ENCODE measurements at regions not wholly inside any gene's neighbourhood (a gene's known extent, or its start where the extent isn't known, plus 50 kb on each side); places are given as distances from the start of the nearest gene placed in this dataset.
"Not testable (repeated sequence)": the region's sequence is repeated elsewhere in the genome, so short reads cannot be mapped to it uniquely, and the experiment has no call there.

- no peak for DNase-seq
These were observed 147.6 kb upstream of the NR2F2 start for GRCh38 chr15:96182736-96183513.

- DNase-seq, result no peak
These were observed 147.0 kb upstream of the NR2F2 start for GRCh38 chr15:96183514-96183850.

- DNase-seq, result no peak
These were observed 146.6 kb upstream of the NR2F2 start for GRCh38 chr15:96183867-96184266.

GRCh38 chr15:96184297-96184696 lies 146.2 kb upstream of the NR2F2 start:
- DNase-seq, result no peak

- DNase-seq, result no peak
These were observed 144.4 kb upstream of the NR2F2 start for GRCh38 chr15:96186105-96186504.

GRCh38 chr15:96187341-96188305 lies 142.9 kb upstream of the NR2F2 start:
- DNase-seq, result no peak

- DNase-seq, result no peak
These were observed 132.8 kb upstream of the NR2F2 start for GRCh38 chr15:96197721-96198120.

- DNase-seq, result no peak
These were observed 131.4 kb upstream of the NR2F2 start for GRCh38 chr15:96199111-96199510.

- no peak for DNase-seq
These were observed 130.0 kb upstream of the NR2F2 start for GRCh38 chr15:96200357-96200967.

GRCh38 chr15:96201696-96202095 lies 128.8 kb upstream of the NR2F2 start:
- no peak for DNase-seq

- not testable (repeated sequence) for DNase-seq
These were observed 124.9 kb upstream of the NR2F2 start for GRCh38 chr15:96205588-96205987.

GRCh38 chr15:96207377-96208006 lies 123.0 kb upstream of the NR2F2 start:
- no peak for DNase-seq

- DNase-seq, result no peak
These were observed 121.2 kb upstream of the NR2F2 start for GRCh38 chr15:96209285-96209735.

GRCh38 chr15:96213045-96213444 lies 117.5 kb upstream of the NR2F2 start:
- DNase-seq, result no peak

- no peak for DNase-seq
These were observed 116.6 kb upstream of the NR2F2 start for GRCh38 chr15:96213896-96214295.

- not testable (repeated sequence) for DNase-seq
These were observed 114.0 kb upstream of the NR2F2 start for GRCh38 chr15:96216481-96216880.

- DNase-seq, result no peak
These were observed 112.5 kb upstream of the NR2F2 start for GRCh38 chr15:96217983-96218382.

GRCh38 chr15:96218623-96219455 lies 111.7 kb upstream of the NR2F2 start:
- no peak for DNase-seq

- DNase-seq, result no peak
These were observed 110.8 kb upstream of the NR2F2 start for GRCh38 chr15:96219681-96220080.

GRCh38 chr15:96220657-96221056 lies 109.8 kb upstream of the NR2F2 start:
- no peak for DNase-seq

GRCh38 chr15:96222981-96223380 lies 107.5 kb upstream of the NR2F2 start:
- DNase-seq, result no peak

GRCh38 chr15:96223939-96224338 lies 106.6 kb upstream of the NR2F2 start:
- DNase-seq, result no peak
